ENCODE measurements at regions not wholly inside any gene's neighbourhood (a gene's known extent, or its start where the extent isn't known, plus 50 kb on each side); places are given as distances from the start of the nearest gene placed in this dataset.

- TF ChIP-seq CTCF (IDR thresholded peaks at IDR 0.05) (no peak), POLR2A (IDR thresholded peaks at IDR 0.05) (no peak)
Observed at GRCh38 chr2:228519561-228519960, 338.1 kb upstream of the SPHKAP start.

All from right lobe of liver (tissue), 4 donors.